ENCODE measurements at regions not wholly inside any gene's neighbourhood (a gene's known extent, or its start where the extent isn't known, plus 50 kb on each side); places are given as distances from the start of the nearest gene placed in this dataset.

- no peak for DNase-seq (ENCODE audit: low spot score)
Observed at GRCh38 chr9:88926781-88927505, 64.3 kb upstream of the S1PR3 start.

GRCh38 chr9:88927510-88927909 is 63.8 kb upstream of the S1PR3 start:
- DNase-seq (ENCODE audit: low spot score), result no peak

- no peak for DNase-seq (ENCODE audit: low spot score)
Observed at GRCh38 chr9:88930716-88931115, 60.6 kb upstream of the S1PR3 start.

- DNase-seq (ENCODE audit: low spot score), result no peak
Observed at GRCh38 chr9:88932766-88933165, 58.5 kb upstream of the S1PR3 start.

GRCh38 chr9:88933607-88934379 is 57.5 kb upstream of the S1PR3 start:
- DNase-seq (ENCODE audit: low spot score), result no peak

- DNase-seq (ENCODE audit: low spot score), result no peak
Observed at GRCh38 chr9:88934876-88935535, 56.3 kb upstream of the S1PR3 start.

GRCh38 chr9:88936132-88936531 is 55.1 kb upstream of the S1PR3 start:
- no peak for DNase-seq (ENCODE audit: low spot score)

- no peak for DNase-seq (ENCODE audit: low spot score)
Observed at GRCh38 chr9:88936668-88937067, 54.6 kb upstream of the S1PR3 start.

- DNase-seq (ENCODE audit: low spot score), result no peak
Observed at GRCh38 chr9:88937248-88937647, 54.0 kb upstream of the S1PR3 start.

- no peak for DNase-seq (ENCODE audit: low spot score)
Observed at GRCh38 chr9:88938189-88938588, 53.1 kb upstream of the S1PR3 start.

Measured in kidney capillary endothelial cell (primary cell).